ENCODE measurements at regions not wholly inside any gene's neighbourhood (a gene's known extent, or its start where the extent isn't known, plus 50 kb on each side); places are given as distances from the start of the nearest gene placed in this dataset.

- 65 to 83% (median 76%) methylated on average over 2 of the region's 2 CpGs for WGBS, 3 donors
Observed at GRCh38 chr6:7488494-7488893, 53.0 kb upstream of the DSP start.

GRCh38 chr6:7489376-7489775, 52.1 kb upstream of the DSP start:
- WGBS, 3 donors, result 86 to 93% (median 91%) methylated on average over 2 of the region's 2 CpGs

More at GRCh38 chr6:7488494-7488893, 53.0 kb upstream of the DSP start:
- no peak for FAIRE-seq
- no peak overlapping the region for H3K27ac ChIP-seq (ENCODE audit: low read depth in 1 of 3, low read length in 2 of 3)
- H3K9me3 ChIP-seq (ENCODE audit: control insufficient read depth in 2 of 2, insufficient read depth in 1 of 2, low read depth in 1 of 2, low read length in 1 of 2), result no peaks in the 10 kb centered on the region
- no peak overlapping the region for H3K4me3 ChIP-seq (ENCODE audit: low read depth in 1 of 3, low read length in 3 of 3)
- H3K4me1 ChIP-seq (ENCODE audit: control insufficient read depth in 3 of 3, insufficient read depth in 2 of 3, low read depth in 1 of 3, low read length in 2 of 3), result no peaks in the 10 kb centered on the region
- no peaks in the 10 kb centered on the region for H3K36me3 ChIP-seq (ENCODE audit: control insufficient read depth in 3 of 3, insufficient read depth in 2 of 3, low read depth in 1 of 3, low read length in 3 of 3)
- DNase-seq, result no peak
- H3K27me3 ChIP-seq (ENCODE audit: control insufficient read depth in 3 of 3, insufficient read depth in 3 of 3, low read length in 3 of 3), result no peaks in the 10 kb centered on the region

More at GRCh38 chr6:7489376-7489775, 52.1 kb upstream of the DSP start:
- Histone ChIP-seq H3K4me1 (ENCODE audit: control insufficient read depth in 3 of 3, insufficient read depth in 2 of 3, low read depth in 1 of 3, low read length in 2 of 3) (no peaks in the 10 kb centered on the region), H3K27ac (ENCODE audit: low read depth in 1 of 3, low read length in 2 of 3) (no peak overlapping the region), H3K9me3 (ENCODE audit: control insufficient read depth in 2 of 2, insufficient read depth in 1 of 2, low read depth in 1 of 2, low read length in 1 of 2) (no peaks in the 10 kb centered on the region), H3K27me3 (ENCODE audit: control insufficient read depth in 3 of 3, insufficient read depth in 3 of 3, low read length in 3 of 3) (peaks cover 0 to 3% (median 0%) of the 10 kb centered on the region in 3 donors), H3K36me3 (ENCODE audit: control insufficient read depth in 3 of 3, insufficient read depth in 2 of 3, low read depth in 1 of 3, low read length in 3 of 3) (no peaks in the 10 kb centered on the region), H3K4me3 (ENCODE audit: low read depth in 1 of 3, low read length in 3 of 3) (no peak overlapping the region)
- DNase-seq (no peak), FAIRE-seq (no peak)

Measured in small intestine (tissue), 7 donors.